ENCODE measurements at regions not wholly inside any gene's neighbourhood (a gene's known extent, or its start where the extent isn't known, plus 50 kb on each side); places are given as distances from the start of the nearest gene placed in this dataset.

DNA sequence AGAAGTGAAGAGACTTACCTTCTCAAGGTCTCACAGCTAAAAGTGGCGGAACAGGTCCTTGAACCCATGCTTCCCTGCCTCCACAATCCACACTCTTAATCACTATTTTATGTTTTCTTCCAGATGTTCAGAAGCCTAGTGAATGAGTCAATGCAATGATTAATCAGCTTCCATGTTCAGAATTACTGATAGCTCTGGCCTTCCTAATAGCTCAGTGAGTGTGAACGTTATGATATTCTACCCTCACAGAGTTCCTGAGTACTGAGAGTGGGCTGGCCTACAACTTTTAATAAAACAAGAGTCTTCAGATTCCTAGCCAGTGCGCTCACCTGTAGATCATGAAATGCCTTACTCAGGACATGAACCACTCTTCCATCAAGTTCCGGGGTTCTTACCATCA lies 443.0 kb upstream of the ADAMTS9 start:
- TF ChIP-seq EZH2phosphoT487 (IDR thresholded peaks at IDR 0.05; ENCODE audit: unreplicated experiment) (no peak), CTCF (conservative IDR thresholded peaks at IDR 0.05; ENCODE audit: low read depth in 2 of 2) (no peak), ZNF331 (CRISPR knock-in tag; IDR thresholded peaks at IDR 0.05; ENCODE audit: low read depth) (no peak), POLR2AphosphoS5 (IDR thresholded peaks at IDR 0.05; ENCODE audit: low read depth) (no peak), STAT1 (IDR thresholded peaks at IDR 0.05; ENCODE audit: unreplicated experiment) (no peak), EZH2 (IDR thresholded peaks at IDR 0.05; ENCODE audit: low read depth, unreplicated experiment) (no peak), JUNB (IDR thresholded peaks at IDR 0.05; ENCODE audit: unreplicated experiment) (no peak)
